Fibroblast of skin of left quadriceps (primary cell): ENCODE measurements at regions not wholly inside any gene's neighbourhood (a gene's known extent, or its start where the extent isn't known, plus 50 kb on each side); places are given as distances from the start of the nearest gene placed in this dataset.
"Not testable (repeated sequence)": the region's sequence is repeated elsewhere in the genome, so short reads cannot be mapped to it uniquely, and the experiment has no call there.

Experiments
- DNase-seq, 2 experiments: peaks; one replicate each; pipeline ENCODE4 v3.0.0-alpha.2; 2013; ENCODE audit warnings: low read depth in 2 of 2

DNA sequence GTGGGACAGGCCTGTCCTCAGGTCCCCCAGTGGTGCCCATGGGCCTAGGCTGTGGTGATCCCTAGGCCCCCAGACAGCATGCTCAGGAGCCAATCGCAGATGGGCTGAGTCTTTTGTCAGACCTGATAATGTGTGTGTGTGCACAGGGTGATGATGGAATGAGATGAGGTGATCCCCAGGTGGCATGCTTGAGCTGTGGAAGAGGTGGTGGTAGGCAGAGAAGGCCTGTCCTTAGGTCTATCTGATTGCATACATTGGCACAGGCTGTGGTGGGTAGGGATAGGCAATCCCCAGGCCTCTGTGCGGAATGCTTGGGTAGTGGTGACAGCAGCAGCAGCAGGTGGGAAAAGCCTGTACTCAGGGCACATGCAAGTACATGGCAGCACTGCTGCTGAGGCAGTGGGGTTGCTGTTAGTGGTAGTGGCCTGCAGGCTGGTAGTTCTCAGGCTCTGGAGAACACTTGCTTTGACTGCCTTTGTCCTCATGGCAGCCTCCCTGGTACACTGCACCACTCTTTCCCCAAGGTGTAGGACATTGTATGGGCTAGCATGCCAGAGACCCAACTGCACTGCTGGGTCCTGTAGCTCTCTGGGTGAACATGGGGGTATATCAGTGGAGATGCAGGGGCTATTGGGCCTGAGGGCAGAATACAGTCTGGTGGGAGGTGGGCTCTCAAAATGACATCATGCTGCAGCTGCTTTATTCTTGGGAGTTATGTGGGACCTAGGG lies 260.9 kb upstream of the PLPP4 start:
- DNase-seq: no peak

DNA sequence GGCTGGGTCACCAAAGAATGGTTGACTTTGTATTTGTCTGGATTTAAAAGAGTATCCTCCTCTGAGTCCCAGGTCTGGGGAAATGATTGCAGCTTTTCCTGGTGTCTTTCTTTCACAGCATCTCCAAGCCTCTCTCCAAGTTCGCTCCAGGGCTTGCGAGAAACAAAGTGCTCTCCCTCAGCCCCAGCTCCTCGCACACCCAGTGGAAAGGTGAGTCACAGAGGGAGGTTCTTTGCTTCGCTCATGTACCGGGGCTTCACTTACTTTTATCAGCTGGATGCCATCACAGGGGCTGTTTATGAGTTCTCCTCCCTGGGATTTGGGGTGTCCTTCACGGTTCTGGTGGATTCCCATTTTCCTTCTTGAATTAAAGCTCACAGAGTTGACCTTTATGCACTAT lies 252.2 kb upstream of the PLPP4 start:
- DNase-seq: no peak

DNA sequence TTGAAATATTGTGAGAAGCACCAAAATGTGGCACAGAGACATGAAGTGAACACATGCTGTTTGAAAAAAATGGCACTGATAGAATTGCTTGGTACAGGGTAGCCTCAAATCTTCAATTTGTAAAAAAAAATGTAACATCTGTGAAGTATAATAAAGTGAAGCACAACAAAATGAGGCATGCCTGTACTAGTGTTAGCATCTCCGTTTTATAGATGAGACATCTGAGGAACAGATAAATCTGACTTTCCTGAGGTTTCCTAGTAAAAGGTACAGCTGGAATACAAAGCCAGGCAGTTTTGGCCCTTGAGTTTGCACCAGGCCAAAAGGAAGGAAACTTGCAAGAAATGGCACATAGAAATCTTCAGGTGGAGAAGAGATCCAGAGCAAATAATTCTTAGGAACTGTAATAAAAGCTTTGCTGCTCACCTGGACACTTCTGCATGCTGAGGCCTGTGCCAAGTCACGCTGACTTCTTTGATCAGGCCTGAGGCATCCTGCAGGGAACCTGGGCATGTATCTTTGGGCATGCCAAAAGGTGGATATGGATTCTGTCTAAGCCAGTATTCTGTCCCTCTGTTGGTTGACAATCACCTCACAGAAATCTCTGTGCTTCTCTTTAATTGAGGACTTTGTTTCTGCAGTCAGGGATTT lies 251.5 kb upstream of the PLPP4 start:
- DNase-seq: no peak

DNA sequence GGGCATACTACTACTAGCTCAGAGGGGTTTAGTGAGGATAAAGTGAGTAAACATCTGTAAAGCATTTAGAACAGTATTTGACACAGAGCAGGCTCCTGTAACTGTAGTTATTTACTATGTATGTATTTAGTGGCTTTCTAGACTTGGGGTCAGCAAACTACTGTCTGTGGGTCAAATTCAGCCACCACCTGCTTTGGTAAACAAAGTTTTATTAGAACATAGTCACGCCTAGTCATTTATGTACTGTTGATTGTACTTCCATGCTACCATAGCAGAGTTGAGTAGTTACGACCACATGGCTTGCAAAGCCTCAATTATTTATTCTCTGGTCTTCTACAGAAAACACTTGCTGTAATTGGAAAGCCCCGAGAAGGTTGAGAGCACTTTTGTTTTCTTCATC lies 248.5 kb upstream of the PLPP4 start:
- DNase-seq: no peak

DNA sequence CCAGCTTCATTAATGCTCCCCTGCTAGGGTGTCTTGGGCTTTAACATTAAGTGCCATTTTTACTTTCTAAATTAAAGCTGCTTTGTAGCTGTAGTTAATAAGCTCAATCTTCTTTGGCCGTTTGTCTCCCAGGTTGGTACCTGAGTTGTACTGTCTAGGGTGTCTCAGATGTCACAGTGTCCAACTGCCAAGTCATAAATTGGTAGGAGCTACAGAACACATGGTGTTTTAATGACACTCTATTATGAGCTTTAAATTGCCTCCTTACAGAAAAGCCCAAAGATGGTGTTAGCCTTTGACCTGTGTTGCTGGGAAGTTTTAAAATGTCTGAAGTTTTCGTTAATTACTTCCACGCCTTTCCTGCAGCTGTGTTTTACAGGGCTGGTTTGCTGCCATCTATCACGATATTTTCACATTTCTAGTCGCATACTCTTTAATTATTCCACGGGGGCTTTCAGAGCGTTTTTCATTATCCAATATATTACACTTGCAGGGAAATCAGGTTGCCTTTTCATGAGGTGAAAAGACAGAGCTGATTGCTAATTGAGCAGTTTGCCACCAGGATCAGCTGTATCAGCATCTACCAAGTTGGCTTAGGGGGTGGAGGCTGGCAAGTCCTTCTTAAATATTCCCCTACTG lies 247.8 kb upstream of the PLPP4 start:
- DNase-seq: no peak

DNA sequence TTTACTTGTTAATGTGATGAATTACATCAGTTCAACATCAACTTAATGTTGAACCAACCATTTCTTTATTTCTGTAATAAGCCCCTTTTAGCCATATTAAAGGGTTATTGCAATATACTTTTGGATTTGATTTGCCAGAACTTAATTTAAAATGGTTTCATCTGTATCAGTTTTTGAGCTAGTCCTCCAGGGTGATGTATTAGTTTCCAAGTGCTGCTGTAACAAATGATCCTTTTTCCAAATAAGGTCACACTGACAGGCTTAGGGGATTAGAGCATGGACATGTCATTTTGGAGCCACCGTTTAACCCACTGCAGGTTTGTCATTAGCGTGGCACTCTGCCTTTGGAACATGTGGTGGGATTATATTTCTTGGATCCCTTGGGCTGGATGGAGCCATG lies 244.8 kb upstream of the PLPP4 start:
- no peak for DNase-seq

DNA sequence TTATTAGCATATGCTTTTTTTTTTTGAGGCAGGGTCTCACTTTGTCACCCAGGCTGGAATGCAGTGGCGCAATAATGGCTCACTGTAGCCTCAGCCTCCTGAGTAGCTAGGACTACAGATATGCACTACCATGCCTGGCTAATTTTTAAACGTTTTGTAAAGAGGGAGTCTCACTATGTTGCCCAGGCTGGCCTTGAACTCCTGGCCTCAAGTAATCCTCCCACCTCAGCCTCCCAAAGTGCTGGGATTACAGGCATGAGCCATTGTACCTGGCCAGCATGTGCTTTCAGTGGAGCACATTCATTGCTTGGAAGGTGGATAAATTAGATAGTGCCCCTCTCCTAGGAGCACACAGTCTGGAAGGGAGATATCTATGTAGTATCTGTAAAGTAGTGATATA lies 243.7 kb upstream of the PLPP4 start:
- DNase-seq: not testable (repeated sequence)

DNA sequence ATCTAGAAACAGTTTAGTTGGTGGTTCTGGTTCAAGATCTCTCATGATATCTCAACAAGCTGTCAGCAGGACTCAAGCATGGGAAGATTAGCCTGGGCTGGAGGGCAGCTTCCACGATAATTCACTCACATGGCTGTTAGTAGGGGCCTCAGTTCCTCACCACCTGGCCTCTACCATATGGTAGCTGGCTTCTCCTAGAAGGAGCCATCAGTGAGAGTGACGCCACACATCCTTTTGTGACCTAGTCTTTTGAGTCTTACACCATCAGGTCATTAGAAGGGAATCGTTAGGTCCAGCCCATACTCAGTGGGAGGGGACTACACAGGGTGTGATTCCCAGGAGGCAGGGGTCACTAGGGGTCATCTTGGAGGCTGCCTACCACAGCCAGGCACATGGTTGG lies 239.3 kb upstream of the PLPP4 start:
- DNase-seq: no peak

DNA sequence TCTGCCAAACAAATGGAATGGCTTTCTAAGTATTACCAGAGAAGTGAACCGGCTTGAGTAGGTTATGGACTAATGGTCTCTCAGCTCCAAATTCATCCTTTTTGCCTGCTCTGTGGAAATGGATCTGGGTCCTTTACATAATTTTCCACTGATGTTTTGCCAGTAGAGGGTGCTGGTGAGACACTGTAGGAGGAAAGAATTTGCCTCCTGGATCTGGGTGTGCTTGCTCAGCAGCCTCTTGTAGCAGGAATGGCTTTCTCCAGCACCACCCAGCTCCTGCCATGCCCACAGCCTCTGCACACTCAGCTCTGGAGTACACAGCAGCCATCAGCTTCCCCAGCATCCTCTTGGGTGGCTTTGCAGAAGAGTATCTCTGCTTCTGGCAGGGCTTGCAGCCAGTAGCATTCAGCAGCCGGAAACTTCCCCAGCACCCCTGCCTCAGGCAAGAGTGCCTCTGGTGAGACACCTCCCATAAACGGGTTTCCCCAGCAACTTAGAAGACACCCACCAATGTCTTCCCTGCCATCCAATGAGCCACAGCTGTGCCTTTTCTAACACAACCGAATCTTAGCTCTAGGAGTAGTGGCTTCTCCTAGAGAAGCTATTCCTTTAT lies 235.0 kb upstream of the PLPP4 start:
- peak; percentile 12 to 19 for DNase-seq

DNA sequence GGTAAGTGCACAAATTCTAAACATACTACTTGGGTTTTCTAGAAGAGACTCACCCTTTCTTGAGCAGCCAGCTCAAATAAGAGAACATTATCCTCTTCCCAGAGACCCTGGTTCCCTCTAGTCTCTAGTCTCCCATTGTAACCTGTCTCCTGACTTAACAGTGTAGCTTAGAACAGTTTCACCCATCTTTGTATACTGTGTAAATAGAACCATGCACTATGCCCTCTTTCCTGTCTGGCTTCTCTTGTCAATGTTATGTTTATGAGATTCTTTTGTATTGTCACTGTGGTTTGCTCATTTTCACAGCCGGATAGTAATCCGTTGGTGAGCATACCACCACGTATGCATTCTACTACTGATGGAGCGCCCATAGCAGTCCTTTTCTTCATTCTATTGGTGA lies 227.4 kb upstream of the PLPP4 start:
- DNase-seq: no peak

DNA sequence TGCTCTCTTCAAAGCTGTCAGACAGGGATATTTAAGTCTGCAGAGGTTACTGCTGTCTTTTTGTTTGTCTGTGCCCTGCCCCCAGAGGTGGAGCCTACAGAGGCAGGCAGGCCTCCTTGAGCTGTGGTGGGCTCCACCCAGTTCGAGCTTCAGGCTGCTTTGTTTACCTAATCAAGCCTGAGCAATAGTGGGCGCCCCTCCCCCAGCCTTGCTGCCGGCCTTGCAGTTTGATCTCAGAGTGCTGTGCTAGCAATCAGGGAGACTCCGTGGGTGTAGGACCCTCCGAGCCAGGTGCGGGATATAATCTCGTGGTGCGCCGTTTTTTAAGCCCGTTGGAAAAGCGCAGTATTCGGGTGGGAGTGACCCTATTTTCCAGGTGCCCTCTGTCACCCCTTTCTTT lies 217.3 kb upstream of the PLPP4 start:
- DNase-seq: not testable (repeated sequence)

DNA sequence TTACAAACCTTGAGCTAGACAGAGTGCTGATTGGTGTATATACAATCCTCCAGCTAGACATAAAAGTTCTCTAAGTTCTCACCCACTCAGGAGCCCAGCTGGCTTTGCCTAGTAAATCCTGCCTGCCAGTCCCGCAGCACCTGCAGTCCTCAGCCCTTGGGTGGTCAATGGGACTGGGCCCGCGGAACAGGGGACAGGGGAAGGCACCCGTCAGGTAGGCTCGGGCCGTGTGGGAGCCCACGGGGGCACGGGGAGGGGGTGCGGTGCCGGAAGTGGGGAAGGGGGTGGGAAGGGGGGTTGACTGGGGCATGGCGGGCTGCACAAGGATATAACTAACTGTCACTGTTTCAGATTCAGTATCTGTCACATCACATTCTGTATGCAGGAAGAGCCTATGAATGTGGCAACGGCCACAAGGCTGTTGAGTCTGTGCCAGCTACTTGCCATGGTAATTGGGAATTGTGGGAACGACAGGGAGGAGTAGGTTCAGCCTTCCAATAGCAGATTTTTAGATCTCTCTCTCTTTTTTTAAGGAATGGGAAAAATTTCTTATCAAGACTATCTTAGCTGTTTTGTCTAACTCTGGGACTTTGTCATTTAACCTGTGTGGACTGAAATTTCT lies 205.1 kb upstream of the PLPP4 start:
- no peak for DNase-seq

DNA sequence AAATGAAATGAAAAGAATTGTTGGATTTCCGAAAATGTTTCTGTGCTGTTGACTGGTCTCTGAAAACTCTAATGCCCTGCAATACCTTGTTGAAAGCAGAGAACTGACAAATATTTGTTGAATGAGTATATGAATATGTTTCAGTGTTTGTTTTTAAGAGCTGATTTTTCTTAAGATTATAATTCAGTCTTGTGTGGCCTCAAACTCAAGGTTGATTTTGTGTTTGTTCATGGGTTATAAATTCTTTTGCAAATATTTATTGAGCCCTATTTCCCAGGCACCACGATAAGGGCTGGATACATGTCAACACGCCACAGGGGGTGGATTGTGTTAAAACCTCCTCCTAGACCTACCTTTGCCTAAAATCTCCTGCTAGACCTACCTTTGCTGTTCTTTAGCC lies 203.9 kb upstream of the PLPP4 start:
- DNase-seq: no peak

DNA sequence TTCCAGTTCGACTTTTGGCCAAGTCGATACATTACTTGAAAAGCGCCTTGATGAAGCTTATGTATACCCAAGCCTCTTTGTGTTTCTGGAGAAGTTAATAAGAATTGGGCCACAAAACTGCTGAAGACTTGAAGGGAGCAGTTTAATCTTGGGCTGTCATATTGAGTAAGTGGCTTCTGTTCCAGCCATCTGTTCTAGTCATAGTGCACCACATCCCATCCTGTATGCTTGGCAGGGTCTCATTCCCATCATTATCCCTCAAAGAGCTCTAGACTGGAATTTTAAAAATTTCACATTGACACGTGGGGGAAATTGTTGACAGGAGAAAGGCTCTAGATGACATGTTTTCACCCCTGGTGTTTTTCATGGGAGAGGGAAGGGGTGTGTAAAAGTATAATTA lies 196.6 kb upstream of the PLPP4 start:
- no peak for DNase-seq

DNA sequence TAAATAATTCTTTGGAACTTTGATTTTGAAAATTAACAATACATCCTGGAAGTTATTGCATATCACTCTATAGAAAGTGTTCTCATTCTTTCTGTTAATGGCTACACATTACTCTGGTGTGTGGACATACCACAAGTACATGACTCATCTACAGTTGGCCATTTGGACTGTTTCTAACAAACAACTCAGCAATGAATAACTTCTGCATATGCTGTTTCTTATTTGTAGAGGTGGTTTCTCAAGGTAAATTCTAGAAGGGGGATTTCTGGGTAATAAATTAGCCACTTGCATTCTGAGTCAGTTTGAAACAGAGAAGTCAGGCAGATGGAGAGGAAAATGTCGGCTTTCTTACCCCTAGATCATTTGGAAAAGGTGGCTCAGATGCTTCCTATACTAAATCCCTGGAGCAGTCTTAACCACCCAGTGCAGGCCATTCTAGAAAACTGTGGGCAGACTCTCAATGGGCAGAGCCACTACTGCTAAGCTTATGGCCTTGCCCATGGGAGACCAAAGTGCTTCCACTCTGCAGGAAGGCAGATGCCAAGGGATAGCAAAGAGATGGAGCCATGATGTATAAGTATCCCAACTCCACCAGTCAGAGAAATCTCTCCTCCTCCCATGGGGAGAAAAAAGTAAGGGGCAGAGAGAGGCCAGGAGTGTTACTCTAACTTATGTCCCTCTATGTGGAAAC lies 194.0 kb upstream of the PLPP4 start:
- no peak for DNase-seq

DNA sequence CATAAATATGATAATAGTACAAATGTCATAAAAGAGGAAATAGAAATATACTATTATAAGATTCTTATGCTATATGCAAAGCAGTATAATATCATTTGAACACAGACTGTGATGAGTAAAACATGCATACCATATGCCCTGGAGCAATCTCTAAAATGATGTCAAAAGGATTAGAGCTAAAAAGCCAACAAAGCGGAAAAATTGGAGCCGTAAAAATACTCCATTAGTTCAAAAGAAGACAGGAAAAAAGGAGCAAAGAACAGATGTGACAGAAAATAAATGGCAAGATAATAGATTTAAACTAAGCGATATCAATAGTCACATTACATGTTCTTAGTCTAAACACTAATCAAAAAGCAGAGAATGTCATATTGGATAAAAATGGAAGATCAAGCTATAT lies 191.0 kb upstream of the PLPP4 start:
- no peak for DNase-seq

DNA sequence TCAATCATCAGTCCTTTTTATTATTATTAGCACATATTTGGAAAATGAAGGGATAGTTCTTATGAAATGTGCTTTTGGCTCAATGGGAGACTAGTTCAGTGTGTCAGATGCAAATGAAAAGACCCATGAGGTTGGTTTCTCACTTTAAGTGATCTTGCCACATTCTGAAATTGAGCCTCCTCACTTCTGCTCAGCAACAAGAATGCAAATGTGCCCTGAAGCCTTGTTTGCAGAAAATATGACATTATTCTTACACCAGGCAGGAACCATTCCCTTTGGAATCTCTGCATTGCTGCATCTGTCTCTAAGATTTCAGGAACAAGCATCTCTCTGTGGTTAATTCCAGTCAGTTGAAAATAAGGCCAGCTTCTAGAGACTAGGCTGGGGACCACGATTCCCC lies 186.1 kb upstream of the PLPP4 start:
- DNase-seq: no peak

DNA sequence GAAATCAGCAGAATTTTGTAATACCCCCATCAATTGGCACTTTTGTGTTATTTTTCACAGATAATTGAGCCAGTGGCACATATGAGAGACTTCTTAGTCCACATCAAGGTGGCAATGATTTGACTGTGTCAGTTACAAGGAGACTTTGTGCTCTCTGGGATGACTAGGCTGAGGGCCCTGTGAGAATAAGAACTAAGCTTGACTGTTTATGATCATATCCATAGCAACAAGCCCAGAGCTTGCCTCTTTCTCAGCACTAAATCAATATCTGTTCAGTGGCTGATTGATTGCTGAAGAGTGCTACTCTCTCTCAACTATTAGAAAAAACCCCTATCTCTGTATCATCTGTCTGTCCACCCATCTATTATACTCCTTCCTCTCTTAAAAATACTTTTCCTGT lies 185.3 kb upstream of the PLPP4 start:
- no peak for DNase-seq

DNA sequence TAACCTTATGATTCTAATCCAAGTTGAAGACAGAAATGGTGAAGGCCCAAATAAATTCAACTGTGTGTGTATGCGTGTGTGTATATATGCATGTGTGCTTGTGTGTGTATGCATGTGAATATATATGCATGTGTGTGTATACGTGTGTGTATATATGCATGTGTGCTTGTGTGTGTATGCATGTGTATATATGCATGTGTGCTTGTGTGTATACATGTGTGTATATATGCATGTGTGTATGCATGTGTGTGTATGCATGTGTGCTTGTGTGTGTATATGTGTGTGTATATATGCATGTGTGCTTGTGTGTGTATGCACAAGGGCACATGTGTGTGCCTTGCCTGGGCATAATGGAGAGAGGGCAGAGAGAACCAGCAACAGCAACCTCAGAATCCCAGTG lies 184.7 kb upstream of the PLPP4 start:
- DNase-seq: no peak

DNA sequence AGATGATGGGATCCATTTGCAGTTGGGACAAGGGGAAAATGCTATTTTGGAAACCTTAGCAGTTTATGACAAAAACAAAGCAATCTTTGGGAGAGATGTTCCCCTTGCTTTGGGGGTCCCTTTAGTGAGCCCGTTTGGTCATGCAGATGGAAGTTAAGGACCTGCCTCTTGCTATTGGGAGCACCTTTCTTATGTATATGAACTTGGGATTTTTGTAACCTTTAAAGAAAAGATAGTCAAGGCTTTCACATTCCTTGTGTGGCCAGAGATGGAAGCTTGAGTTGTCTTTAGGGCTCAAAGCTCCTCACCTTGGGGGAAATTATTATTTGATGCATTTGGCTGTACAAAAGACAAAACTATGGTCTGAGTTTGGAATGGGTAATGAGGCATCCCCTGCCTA lies 179.0 kb upstream of the PLPP4 start:
- no peak for DNase-seq

DNA sequence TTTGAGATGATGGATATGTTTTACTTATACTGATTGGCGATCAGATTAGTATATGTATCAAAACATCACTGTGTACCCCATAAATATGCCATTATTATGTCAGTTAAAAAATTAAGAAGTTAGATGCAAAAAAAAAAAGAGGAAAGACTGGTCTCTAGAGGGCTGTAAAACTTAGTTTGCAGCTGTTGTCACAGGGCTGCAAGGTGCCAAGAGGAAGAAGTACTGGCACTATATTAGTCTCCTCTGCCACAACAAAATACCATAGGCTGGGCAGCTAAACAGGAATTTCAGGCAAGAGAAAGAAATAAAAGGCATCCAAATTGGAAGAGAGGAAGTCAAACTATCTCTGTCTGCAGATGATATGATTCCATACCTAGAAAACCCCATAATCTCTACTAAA lies 177.8 kb upstream of the PLPP4 start:
- DNase-seq: no peak

DNA sequence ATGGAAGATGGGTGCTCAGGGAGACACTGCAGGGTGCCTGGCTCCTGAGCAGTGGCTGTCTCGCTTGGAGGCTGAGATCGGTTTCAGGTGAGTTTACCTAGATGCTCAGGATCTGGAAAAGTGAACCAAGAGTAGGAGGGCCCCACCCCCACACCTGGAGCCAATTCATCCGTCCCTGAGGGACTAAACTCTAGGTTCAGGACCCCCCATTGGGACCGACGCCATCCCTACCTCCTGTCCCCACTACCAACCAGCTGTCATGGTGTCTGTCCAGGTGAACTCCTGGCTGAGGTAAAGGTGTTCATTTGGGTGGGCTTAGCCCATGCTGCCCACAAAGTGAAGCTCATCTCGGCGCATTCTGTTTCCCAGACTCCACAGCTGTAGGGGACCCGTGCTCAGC lies 174.6 kb upstream of the PLPP4 start:
- DNase-seq: no peak
